ENCODE measurements at regions not wholly inside any gene's neighbourhood (a gene's known extent, or its start where the extent isn't known, plus 50 kb on each side); places are given as distances from the start of the nearest gene placed in this dataset.

- POLR2A ChIA-PET = no interaction called here
- no peak overlapping the region for H3K4me3 ChIP-seq (ENCODE audit: low read depth, low read length)
- no peaks in the 10 kb centered on the region for H3K36me3 ChIP-seq (ENCODE audit: control insufficient read depth, insufficient read depth, low read length)
- no peaks in the 10 kb centered on the region for H3K27me3 ChIP-seq (ENCODE audit: control insufficient read depth, insufficient read depth, low read length)
- CTCF ChIA-PET = no interaction called here
- no peak for TF ChIP-seq CTCF (IDR thresholded peaks at IDR 0.05; ENCODE audit: insufficient read depth, low read depth, low read length)
- no peak for DNase-seq (ENCODE audit: low read depth)
Measured at GRCh38 chr2:2640818-2641217, 309.7 kb upstream of the MYT1L start.

GRCh38 chr2:2640371-2640770 lies 309.3 kb upstream of the MYT1L start:
- POLR2A ChIA-PET = no interaction called here
- DNase-seq (ENCODE audit: low read depth) = no peak
- no peaks in the 10 kb centered on the region for H3K27me3 ChIP-seq (ENCODE audit: control insufficient read depth, insufficient read depth, low read length)
- no peak for TF ChIP-seq CTCF (IDR thresholded peaks at IDR 0.05; ENCODE audit: insufficient read depth, low read depth, low read length)
- no peak overlapping the region for H3K4me3 ChIP-seq (ENCODE audit: low read depth, low read length)
- no peaks in the 10 kb centered on the region for H3K36me3 ChIP-seq (ENCODE audit: control insufficient read depth, insufficient read depth, low read length)
- CTCF ChIA-PET = no interaction called here

- DNase-seq (ENCODE audit: low read depth) = no peak
- H3K36me3 ChIP-seq (ENCODE audit: control insufficient read depth, insufficient read depth, low read length) = no peaks in the 10 kb centered on the region
- H3K27me3 ChIP-seq (ENCODE audit: control insufficient read depth, insufficient read depth, low read length) = no peaks in the 10 kb centered on the region
- no peak for TF ChIP-seq CTCF (IDR thresholded peaks at IDR 0.05; ENCODE audit: insufficient read depth, low read depth, low read length)
- CTCF ChIA-PET = no interaction called here
- POLR2A ChIA-PET = no interaction called here
- no peak overlapping the region for H3K4me3 ChIP-seq (ENCODE audit: low read depth, low read length)
Measured at GRCh38 chr2:2639251-2640139, 308.4 kb upstream of the MYT1L start.

GRCh38 chr2:2638547-2639220 lies 307.6 kb upstream of the MYT1L start:
- POLR2A ChIA-PET = no interaction called here

More at GRCh38 chr2:2638547-2639220, 307.6 kb upstream of the MYT1L start:
- H3K27me3 ChIP-seq (ENCODE audit: control insufficient read depth, insufficient read depth, low read length) = no peaks in the 10 kb centered on the region
- no peak overlapping the region for H3K4me3 ChIP-seq (ENCODE audit: low read depth, low read length)
- TF ChIP-seq CTCF (IDR thresholded peaks at IDR 0.05; ENCODE audit: insufficient read depth, low read depth, low read length) = no peak
- no peak for DNase-seq (ENCODE audit: low read depth)
- CTCF ChIA-PET = no interaction called here
- no peaks in the 10 kb centered on the region for H3K36me3 ChIP-seq (ENCODE audit: control insufficient read depth, insufficient read depth, low read length)
